Keratinocyte (primary cell): ENCODE measurements at regions not wholly inside any gene's neighbourhood (a gene's known extent, or its start where the extent isn't known, plus 50 kb on each side); places are given as distances from the start of the nearest gene placed in this dataset.

Experiments
- DNase-seq: peaks from one replicate; pipeline ENCODE4 v3.0.0-alpha.2; 2011; ENCODE audit warnings: low read depth, missing footprints, low spot score
- FAIRE-seq: peaks from 2 replicates; lab custom pipeline; 2011; peaks lifted over from hg19 to GRCh38; lab: Jason Lieb, UNC
- H2AFZ ChIP-seq: 2 replicates; pipeline ENCODE4 v1.6.0; 2012; ENCODE audit warnings: low read length, control low read depth, inconsistent platforms; ENCODE audit not compliant: control insufficient read depth
- H3K27ac ChIP-seq: 2 replicates; pipeline ENCODE4 v1.5.1; 2011; ENCODE audit warnings: low read length; ENCODE audit not compliant: control insufficient read depth, insufficient read depth
- H3K27me3 ChIP-seq: 3 replicates; pipeline ENCODE4 v1.6.0; 2011; ENCODE audit warnings: low read length; ENCODE audit not compliant: control insufficient read depth, insufficient read depth; ENCODE audit errors: extremely low read depth
- H3K36me3 ChIP-seq, 2 experiments: 2 replicates in 1 of 2; 3 replicates in 1 of 2; pipeline ENCODE4 v1.5.1; 2011; ENCODE audit warnings: low read length in 2 of 2, mild to moderate bottlenecking in 1 of 2; ENCODE audit not compliant: control insufficient read depth in 2 of 2, insufficient read depth in 2 of 2; ENCODE audit errors: extremely low read depth in 1 of 2
- H3K4me1 ChIP-seq: 3 replicates; pipeline ENCODE4 v1.5.1; 2011; ENCODE audit warnings: low read length; ENCODE audit not compliant: control insufficient read depth, insufficient read depth; ENCODE audit errors: extremely low read depth
- H3K4me2 ChIP-seq: 3 replicates; pipeline ENCODE4 v1.6.0; 2011; ENCODE audit warnings: low read depth, low read length; ENCODE audit not compliant: control insufficient read depth, insufficient read depth; ENCODE audit errors: extremely low read depth
- H3K4me3 ChIP-seq, 3 experiments: fragments of 200-600 bp in 1 of 3; sonication (generic) in 1 of 3; 2 replicates in 2 of 3; 3 replicates in 1 of 3; pipeline ENCODE4 v1.5.1; 2011 to 2016; ENCODE audit warnings: low read length in 3 of 3, mild to moderate bottlenecking in 3 of 3, control low read depth in 2 of 3, inconsistent platforms in 1 of 3, low read depth in 1 of 3, mixed read lengths in 1 of 3, mixed run types in 1 of 3, moderate library complexity in 1 of 3; ENCODE audit not compliant: control insufficient read depth in 2 of 3, insufficient read depth in 2 of 3; ENCODE audit errors: extremely low read depth in 1 of 3
- H3K79me2 ChIP-seq: 2 replicates; pipeline ENCODE4 v1.6.0; 2012; ENCODE audit warnings: low read length; ENCODE audit not compliant: control insufficient read depth, insufficient read depth
- H3K9ac ChIP-seq: 3 replicates; pipeline ENCODE4 v1.6.0; 2011; ENCODE audit warnings: low read length; ENCODE audit not compliant: control insufficient read depth, insufficient read depth; ENCODE audit errors: extremely low read depth
- H3K9me1 ChIP-seq: 3 replicates; pipeline ENCODE4 v1.6.0; 2011; ENCODE audit warnings: low read length; ENCODE audit not compliant: control insufficient read depth, insufficient read depth; ENCODE audit errors: extremely low read depth
- H3K9me3 ChIP-seq: 2 replicates; pipeline ENCODE4 v1.5.1; 2012; ENCODE audit warnings: low read depth, low read length; ENCODE audit not compliant: control insufficient read depth
- H4K20me1 ChIP-seq: 3 replicates; pipeline ENCODE4 v1.6.0; 2011; ENCODE audit warnings: low read length; ENCODE audit not compliant: control insufficient read depth, insufficient read depth; ENCODE audit errors: extremely low read depth
- CTCF ChIP-seq, 3 experiments: IDR thresholded peaks in 1 of 3; conservative IDR thresholded peaks in 1 of 3; optimal IDR thresholded peaks in 1 of 3; 2 replicates in 2 of 3; 3 replicates in 1 of 3; pipeline versions ENCODE3 to v1.5.1; 2011; ENCODE audit warnings: low read length in 3 of 3, mild to moderate bottlenecking in 3 of 3, moderate library complexity in 2 of 3, control low read depth in 1 of 3, inconsistent platforms in 1 of 3; ENCODE audit not compliant: insufficient read depth in 2 of 3; ENCODE audit errors: extremely low read depth in 1 of 3
- EZH2 ChIP-seq: IDR thresholded peaks from one replicate; pipeline ENCODE4 v1.6.1; 2012; ENCODE audit warnings: inconsistent platforms, mild to moderate bottlenecking, low read length, moderate library complexity
- dilution Hi-C: fragments of 300-500 bp; cut with MboI; formaldehyde crosslinking; loops from one replicate; pipeline ENCODE4 v1.7.0; 2020; ENCODE audit warnings: low sequenced_read_pairs; ENCODE audit not compliant: extremely low pct_ligation_motif_present

GRCh38 chr6:167567142-167568033 is 242.5 kb downstream of the TTLL2 start:
- DNase-seq (no peak), FAIRE-seq (no peak)
- TF ChIP-seq EZH2 (no peak), CTCF (optimal IDR thresholded peaks at IDR 0.05 in 1 of 3, IDR thresholded peaks at IDR 0.05 in 1 of 3, conservative IDR thresholded peaks at IDR 0.05 in 1 of 3; ENCODE audit: extremely low read depth in 1 of 3, insufficient read depth in 2 of 3, low read length in 3 of 3) (no peak)
- H3K79me2 ChIP-seq, result no peaks in the 10 kb centered on the region
- H3K4me1 ChIP-seq, result no peaks in the 10 kb centered on the region
- no peaks in the 10 kb centered on the region for H3K36me3 ChIP-seq
- H3K9me1 ChIP-seq, result no peaks in the 10 kb centered on the region
- H3K4me2 ChIP-seq, result no peak overlapping the region
- no peaks in the 10 kb centered on the region for H3K27me3 ChIP-seq
- no peak overlapping the region for H3K4me3 ChIP-seq
- dilution Hi-C loops, result no loop called here
- H3K27ac ChIP-seq, result no peak overlapping the region
- H4K20me1 ChIP-seq, result no peaks in the 10 kb centered on the region
- peaks cover 3% of the 10 kb centered on the region for H3K9me3 ChIP-seq
- H3K9ac ChIP-seq, result no peak overlapping the region
- no peak overlapping the region for H2AFZ ChIP-seq

- no peak for TF ChIP-seq CTCF (optimal IDR thresholded peaks at IDR 0.05 in 1 of 3, IDR thresholded peaks at IDR 0.05 in 1 of 3, conservative IDR thresholded peaks at IDR 0.05 in 1 of 3; ENCODE audit: extremely low read depth in 1 of 3, insufficient read depth in 2 of 3, low read length in 3 of 3)
- TF ChIP-seq EZH2, result no peak
- Histone ChIP-seq H3K4me2 (no peak overlapping the region), H3K9me3 (peaks cover 3% of the 10 kb centered on the region), H3K4me3 (no peak overlapping the region), H3K27me3 (no peaks in the 10 kb centered on the region), H3K79me2 (no peaks in the 10 kb centered on the region), H2AFZ (no peak overlapping the region), H3K9ac (no peak overlapping the region), H3K9me1 (no peaks in the 10 kb centered on the region), H3K4me1 (no peaks in the 10 kb centered on the region), H3K27ac (no peak overlapping the region), H3K36me3 (no peaks in the 10 kb centered on the region), H4K20me1 (no peaks in the 10 kb centered on the region)
- FAIRE-seq (no peak), DNase-seq (no peak)
- dilution Hi-C loops, result no loop called here
Observed at GRCh38 chr6:167568407-167569024, 243.6 kb downstream of the TTLL2 start.
